Activated CD4-positive, CD25-positive, alpha-beta regulatory T cell treated with anti-CD3 and anti-CD28 coated beads, Interleukin-2, amount 50 U/mL, for 72 hours (primary cell): ENCODE measurements at regions not wholly inside any gene's neighbourhood (a gene's known extent, or its start where the extent isn't known, plus 50 kb on each side); places are given as distances from the start of the nearest gene placed in this dataset.
"Not testable (repeated sequence)": the region's sequence is repeated elsewhere in the genome, so short reads cannot be mapped to it uniquely, and the experiment has no call there.

Experiments used
- DNase-seq: peaks from one replicate; pipeline ENCODE4 v3.0.0; 2021

DNA sequence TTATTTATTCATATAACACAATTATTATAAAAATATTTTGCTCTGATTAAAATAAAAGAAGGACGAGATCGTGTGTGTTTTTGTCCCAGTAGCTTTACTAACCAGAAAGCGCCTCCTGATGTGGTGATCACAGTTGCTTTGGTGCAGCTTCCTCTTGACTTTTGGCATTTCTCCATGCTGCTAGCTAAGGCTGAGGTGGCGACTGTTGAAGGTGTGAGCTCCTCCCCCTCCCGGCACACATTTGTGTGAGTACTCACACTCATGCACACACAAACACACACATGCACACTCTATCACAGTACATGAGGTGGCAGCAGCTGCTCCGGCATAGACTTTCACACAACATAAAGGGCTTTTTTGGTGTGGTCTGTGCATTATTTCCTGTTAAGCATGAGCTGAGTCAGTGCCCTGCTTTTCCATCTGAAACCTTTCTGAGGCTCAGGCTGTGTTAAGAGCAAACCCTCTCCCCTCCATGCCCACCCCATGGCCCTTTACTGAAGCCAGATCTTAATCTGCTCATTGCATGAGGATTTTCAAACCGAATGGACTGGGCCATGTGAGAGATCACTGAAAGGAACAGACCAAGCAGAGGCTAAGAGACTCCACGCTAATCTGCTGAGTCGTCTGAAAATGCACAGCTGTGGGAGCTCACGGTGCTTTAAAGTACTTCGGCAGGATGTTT lies 53.3 kb downstream of the FOXD4L1 start:
- DNase-seq: peak; percentile 41

DNA sequence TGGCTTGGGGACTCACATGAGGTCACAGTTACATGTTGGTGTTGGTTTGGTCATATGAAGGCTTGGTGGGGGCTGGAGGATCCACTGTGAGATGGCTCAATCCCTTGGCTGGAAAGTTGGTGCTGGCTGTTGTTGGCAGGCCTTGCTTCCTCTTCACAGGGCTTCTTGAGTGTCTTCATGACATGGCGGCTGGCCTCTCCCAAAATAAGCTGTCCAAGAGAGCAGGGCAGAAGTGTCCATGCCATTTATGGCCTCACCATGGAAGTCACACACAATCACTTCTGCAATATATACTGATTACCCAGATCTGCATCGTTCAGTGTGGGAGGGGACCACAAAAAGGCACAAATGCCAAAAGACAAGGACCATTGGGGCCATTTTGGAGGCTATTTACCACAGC lies 61.4 kb downstream of the FOXD4L1 start:
- DNase-seq: not testable (repeated sequence)

- not testable (repeated sequence) for DNase-seq
Observed at GRCh38 chr2:113562662-113563061, 64.2 kb downstream of the FOXD4L1 start.

GRCh38 chr2:113566674-113567480 lies 60.2 kb upstream of the RABL2A start:
- DNase-seq: not testable (repeated sequence)

DNA sequence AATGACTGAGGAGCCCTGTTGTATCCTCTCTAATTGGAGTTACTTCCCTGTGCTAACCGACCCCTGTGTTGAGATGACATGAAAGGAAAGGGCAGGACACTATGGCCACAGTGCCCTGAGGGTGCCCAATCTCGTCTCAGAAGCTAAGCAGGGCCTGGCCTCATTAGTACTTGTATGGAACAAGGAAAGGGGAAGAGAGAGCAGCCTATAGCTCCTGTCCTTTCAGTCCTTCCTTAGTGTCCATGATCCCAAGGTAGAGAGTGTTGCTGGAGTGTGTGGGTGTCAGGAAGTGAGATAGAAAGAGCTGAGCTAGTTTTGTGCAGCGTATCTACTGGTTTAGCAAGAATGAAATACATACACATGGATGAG lies 59.6 kb upstream of the RABL2A start:
- not testable (repeated sequence) for DNase-seq

DNA sequence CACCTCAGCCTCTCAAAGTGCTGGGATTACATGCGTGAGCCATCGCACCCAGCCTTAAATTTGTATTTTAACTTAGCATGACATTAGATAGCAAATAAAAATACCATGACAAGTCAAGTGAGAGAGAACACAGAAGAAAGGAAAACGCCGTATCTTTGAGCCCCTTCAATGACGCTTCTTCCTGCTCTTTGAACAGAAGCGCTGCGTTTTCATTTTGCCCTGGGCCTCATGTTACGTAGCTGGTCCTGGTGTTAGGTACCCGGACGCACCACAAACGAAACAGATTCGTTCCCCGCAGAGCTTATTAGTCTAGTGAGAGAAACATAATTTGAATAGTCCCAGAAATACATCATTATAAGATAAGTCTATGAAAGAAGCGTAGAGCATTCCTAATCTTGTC lies 58.8 kb upstream of the RABL2A start:
- not testable (repeated sequence) for DNase-seq

- not testable (repeated sequence) for DNase-seq
Observed at GRCh38 chr2:113570082-113570481, 57.0 kb upstream of the RABL2A start.

DNA sequence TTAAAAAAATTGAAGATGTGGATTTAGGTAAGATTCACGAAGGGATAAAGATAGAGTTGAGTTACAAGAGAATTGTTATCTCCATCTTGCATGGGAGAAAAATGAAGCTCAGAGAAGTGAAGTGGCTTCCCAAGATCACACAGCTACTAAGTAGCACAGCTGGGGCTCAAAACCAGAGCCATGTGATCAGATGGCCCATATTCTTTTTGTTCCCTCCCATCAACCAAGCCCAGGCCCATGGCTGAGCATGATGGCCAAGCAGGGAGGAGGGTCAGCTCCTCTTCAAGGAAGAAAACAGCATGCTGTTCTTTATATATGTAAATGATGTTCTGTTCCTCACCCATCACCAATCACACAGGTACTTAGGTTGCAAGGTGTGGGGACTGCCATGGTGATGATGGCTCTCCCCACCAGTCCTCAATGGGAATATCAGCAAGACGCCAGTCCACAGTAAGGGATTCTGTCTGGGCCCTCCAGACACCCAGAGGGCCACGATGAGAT lies 56.5 kb upstream of the RABL2A start:
- not testable (repeated sequence) for DNase-seq

DNA sequence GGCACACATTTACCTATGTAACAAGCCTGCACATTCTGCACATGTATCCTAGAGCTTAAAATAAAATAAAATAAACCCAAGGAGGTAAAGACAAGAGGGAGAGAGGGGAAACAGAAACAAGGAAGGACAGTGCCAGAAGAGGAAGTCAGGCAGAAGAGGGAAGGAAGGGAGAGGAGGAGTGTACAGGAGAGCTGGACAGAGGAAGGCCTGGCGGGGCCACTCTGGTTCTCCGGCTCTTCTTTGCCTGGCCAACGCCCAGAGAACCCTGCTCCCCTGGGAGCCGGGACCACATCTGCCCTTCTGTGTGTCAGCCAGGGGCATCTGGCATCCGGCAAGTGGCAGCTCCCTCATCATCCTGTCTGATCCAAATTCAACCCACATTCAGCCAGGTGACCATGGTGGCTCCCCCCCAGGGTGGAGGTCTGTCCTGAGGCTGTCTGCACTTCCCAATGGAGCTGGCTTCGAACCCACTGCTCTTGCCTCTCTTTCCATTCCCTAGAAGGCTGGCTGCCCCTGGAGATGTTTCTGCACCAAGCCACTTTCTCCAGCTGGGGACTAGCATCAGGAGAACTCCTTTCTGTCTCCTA lies 55.5 kb upstream of the RABL2A start:
- not testable (repeated sequence) for DNase-seq

DNA sequence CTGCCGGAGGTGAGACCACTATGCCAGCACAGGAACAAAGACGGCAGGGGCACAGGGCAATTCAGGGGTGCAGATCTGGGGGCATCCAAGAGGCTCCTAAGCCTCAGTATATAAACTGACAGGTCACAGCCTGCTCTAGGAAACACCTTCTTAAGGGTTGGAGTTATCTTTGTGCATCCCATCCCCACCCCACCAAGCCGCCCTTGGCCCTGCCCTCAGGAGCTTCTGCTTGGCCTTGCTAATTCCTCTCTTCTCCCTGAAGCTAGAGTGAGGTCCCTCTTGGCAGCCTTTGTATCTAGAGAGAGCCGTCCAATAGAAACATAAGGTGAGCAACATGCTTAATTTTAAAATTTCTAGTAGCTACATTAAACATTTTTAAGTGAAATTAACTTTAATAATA lies 51.3 kb upstream of the RABL2A start:
- DNase-seq: not testable (repeated sequence)

DNA sequence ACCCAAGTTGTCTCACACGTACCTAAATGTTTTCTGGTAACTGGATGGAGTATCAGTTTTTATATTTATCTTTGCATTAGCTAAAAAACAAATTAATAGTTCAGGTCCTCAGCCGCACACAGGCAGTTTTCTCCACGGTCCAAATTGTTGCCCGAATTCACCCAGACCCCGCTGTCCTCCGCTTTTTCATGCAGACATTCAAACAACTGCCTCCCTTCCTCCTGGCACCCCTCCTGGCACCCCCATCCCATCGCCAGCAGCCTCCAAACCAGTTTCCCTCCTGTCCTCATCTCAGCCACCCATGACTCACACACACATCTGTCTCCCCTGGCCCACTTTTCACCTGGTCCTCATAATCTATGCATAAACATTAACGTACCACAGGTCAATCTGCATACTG lies 50.7 kb upstream of the RABL2A start:
- DNase-seq: not testable (repeated sequence)
